Endothelial cell of umbilical vein (primary cell): ENCODE measurements at regions not wholly inside any gene's neighbourhood (a gene's known extent, or its start where the extent isn't known, plus 50 kb on each side); places are given as distances from the start of the nearest gene placed in this dataset.

ENCODE experiments used
- BruUV-seq: library from RNA; stranded (reverse); fragments of 400-500 nt; replicated peaks from 2 replicates; lab custom pipeline; 2021; lab: Mats Ljungman, UMichigan
- CTCF ChIA-PET: fragments of 300-600, 350-600 bp; sonication (Branson Sonifier 250); formaldehyde crosslinking; loops from one replicate; lab custom pipeline; 2021; ENCODE audit warnings: antibody characterized with exemption, inconsistent platforms; lab: Charles Lee
- POLR2A ChIA-PET: fragments of 300-600, 350-600 bp; sonication (Branson Sonifier 250); formaldehyde crosslinking; loops from one replicate; lab custom pipeline; 2021; ENCODE audit warnings: antibody characterized with exemption, inconsistent platforms; lab: Charles Lee
- DNase-seq: peaks from one replicate; pipeline ENCODE4 v3.0.0-alpha.2; 2011; ENCODE audit warnings: low read depth, low spot score
- FAIRE-seq: peaks from 2 replicates; lab custom pipeline; 2011; peaks lifted over from hg19 to GRCh38; lab: Jason Lieb, UNC
- H2AFZ ChIP-seq: 2 replicates; pipeline ENCODE4 v1.6.0; 2012; ENCODE audit warnings: low read depth, low read length, control low read depth, inconsistent platforms
- H3K27ac ChIP-seq: 2 replicates; pipeline ENCODE4 v1.5.1; 2011; ENCODE audit warnings: low read depth, mild to moderate bottlenecking, control low read depth, low read length, moderate library complexity; ENCODE audit not compliant: insufficient read depth
- H3K27me3 ChIP-seq, 2 experiments: 2 replicates each; pipeline versions ENCODE4 v1.6.0 to v1.6.1; 2011; ENCODE audit warnings: low read length in 2 of 2, mixed read lengths in 1 of 2; ENCODE audit not compliant: control insufficient read depth in 2 of 2, insufficient read depth in 2 of 2
- H3K36me3 ChIP-seq, 2 experiments: 2 replicates in 1 of 2; 3 replicates in 1 of 2; pipeline ENCODE4 v1.5.1; 2011; ENCODE audit warnings: low read length in 2 of 2, mild to moderate bottlenecking in 1 of 2, moderate library complexity in 1 of 2; ENCODE audit not compliant: control insufficient read depth in 2 of 2, insufficient read depth in 2 of 2; ENCODE audit errors: extremely low read depth in 1 of 2
- H3K4me1 ChIP-seq: 3 replicates; pipeline ENCODE4 v1.5.1; 2011; ENCODE audit warnings: mild to moderate bottlenecking, low read length; ENCODE audit not compliant: control insufficient read depth, insufficient read depth; ENCODE audit errors: extremely low read depth
- H3K4me2 ChIP-seq: 2 replicates; pipeline ENCODE4 v1.6.1; 2011; ENCODE audit warnings: low read length, control low read depth, mixed read lengths; ENCODE audit not compliant: insufficient read depth
- H3K4me3 ChIP-seq, 3 experiments: fragments of 200-600 bp in 1 of 3; sonication (generic), shearing (Covaris generic) in 1 of 3; replicated peaks in 1 of 3; 2 replicates each; pipeline ENCODE4 v1.5.1; 2011 to 2016; ENCODE audit warnings: control low read depth in 3 of 3, low read length in 3 of 3, mild to moderate bottlenecking in 2 of 3, inconsistent platforms in 1 of 3, low read depth in 1 of 3, moderate library complexity in 1 of 3; ENCODE audit not compliant: insufficient read depth in 1 of 3
- H3K79me2 ChIP-seq: 2 replicates; pipeline ENCODE4 v1.6.0; 2012; ENCODE audit warnings: low read length, inconsistent platforms; ENCODE audit not compliant: control insufficient read depth, insufficient read depth
- H3K9ac ChIP-seq: replicated peaks from 2 replicates; pipeline ENCODE3; 2011; ENCODE audit warnings: low read length, control low read depth; ENCODE audit not compliant: insufficient read depth; ENCODE audit errors: extremely low read depth
- H3K9me1 ChIP-seq: replicated peaks from 3 replicates; pipeline ENCODE4 v1.6.0; 2011; ENCODE audit warnings: mild to moderate bottlenecking, low read length; ENCODE audit not compliant: control insufficient read depth, insufficient read depth; ENCODE audit errors: extremely low read depth
- H3K9me3 ChIP-seq: replicated peaks from 2 replicates; pipeline ENCODE4 v1.5.1; 2012; ENCODE audit warnings: low read length, inconsistent platforms; ENCODE audit not compliant: control insufficient read depth, insufficient read depth
- H4K20me1 ChIP-seq: replicated peaks from 2 replicates; pipeline ENCODE3; 2011; ENCODE audit warnings: mild to moderate bottlenecking, low read length; ENCODE audit not compliant: control insufficient read depth, insufficient read depth; ENCODE audit errors: extremely low read depth
- EZH2 ChIP-seq: IDR thresholded peaks from 2 replicates; pipeline ENCODE4 v1.6.1; 2012; ENCODE audit warnings: borderline replicate concordance, low read depth, mild to moderate bottlenecking, moderate library complexity, low read length, inconsistent platforms; ENCODE audit not compliant: severe bottlenecking
- FOS ChIP-seq: IDR thresholded peaks from 2 replicates; pipeline ENCODE4 v1.6.1; 2011; ENCODE audit warnings: mild to moderate bottlenecking, low read length, moderate library complexity, borderline replicate concordance; ENCODE audit not compliant: insufficient read depth
- GATA2 ChIP-seq: IDR thresholded peaks from 2 replicates; pipeline ENCODE4 v1.7.0; 2011; ENCODE audit warnings: low read depth, mild to moderate bottlenecking, moderate library complexity, mixed read lengths, low read length; ENCODE audit not compliant: insufficient read length, insufficient read depth
- JUN ChIP-seq: IDR thresholded peaks from 2 replicates; pipeline ENCODE4 v1.6.1; 2011; ENCODE audit warnings: borderline replicate concordance, low read depth; ENCODE audit not compliant: insufficient read length, insufficient read depth
- MYC ChIP-seq: IDR thresholded peaks from one replicate; pipeline ENCODE4 v1.6.1; 2011; ENCODE audit warnings: mild to moderate bottlenecking, low read depth, low read length
- POLR2A ChIP-seq: IDR thresholded peaks from 2 replicates; pipeline ENCODE4 v1.6.1; 2012; ENCODE audit warnings: low read depth, mild to moderate bottlenecking, control low read depth, low read length
- POLR2AphosphoS5 ChIP-seq: IDR thresholded peaks from 2 replicates; pipeline ENCODE4 v1.6.1; 2012; ENCODE audit warnings: low read depth, mild to moderate bottlenecking, control low read depth, low read length, moderate library complexity; ENCODE audit not compliant: insufficient read depth
- dilution Hi-C: fragments of 300-500 bp; cut with MboI; formaldehyde crosslinking; loops from one replicate; pipeline ENCODE4 v1.15.0; 2019; ENCODE audit warnings: low sequenced_read_pairs; ENCODE audit not compliant: extremely low pct_ligation_motif_present
- intact Hi-C: fragments of 100-400 bp; cut with micrococcal nuclease; formaldehyde crosslinking; loops from one replicate; pipeline ENCODE4 v1.10.0; 2022
- TF ChIP-seq, protein P1 (sequence below): IDR thresholded peaks from 2 replicates; pipeline ENCODE4 v1.6.1; 2011; ENCODE audit not compliant: insufficient read depth, insufficient read length
- TF ChIP-seq, protein P2 (sequence below), 2 donors: IDR thresholded peaks; 1 replicate in 1 of 2; 2 replicates in 1 of 2; pipeline ENCODE4 v1.5.1; 2011; ENCODE audit warnings: low read length in 2 of 2, mild to moderate bottlenecking in 2 of 2, moderate library complexity in 2 of 2, control low read depth in 1 of 2, inconsistent platforms in 1 of 2, low read depth in 1 of 2; ENCODE audit not compliant: insufficient read depth in 1 of 2; ENCODE audit errors: extremely low read depth in 1 of 2

GRCh38 chr2:236944561-236944960 is 141.1 kb upstream of the COPS8 start:
- intact Hi-C loops (no loop called here), dilution Hi-C loops (no loop called here)
- H3K79me2 ChIP-seq: no peaks in the 10 kb centered on the region
- no peak overlapping the region for H2AFZ ChIP-seq
- H3K4me1 ChIP-seq: peaks cover 15% of the 10 kb centered on the region
- no TSS peak for BruUV-seq
- no peak overlapping the region for H3K9ac ChIP-seq
- CTCF ChIA-PET: interaction anchor here (1.0 kb wide), 1 partner anchor 68 kb away, joined by 3 read pairs; no protein-coding TSS in a partner anchor
- H3K9me3 ChIP-seq: no peaks in the 10 kb centered on the region
- no peak overlapping the region for H3K27ac ChIP-seq
- no peak overlapping the region for H3K4me2 ChIP-seq
- POLR2A ChIA-PET: no interaction called here
- H3K27me3 ChIP-seq: no peaks in the 10 kb centered on the region
- FAIRE-seq (no peak), DNase-seq (no peak)
- H3K9me1 ChIP-seq: no peaks in the 10 kb centered on the region
- no peaks in the 10 kb centered on the region for H3K36me3 ChIP-seq
- TF ChIP-seq, protein P1, sequence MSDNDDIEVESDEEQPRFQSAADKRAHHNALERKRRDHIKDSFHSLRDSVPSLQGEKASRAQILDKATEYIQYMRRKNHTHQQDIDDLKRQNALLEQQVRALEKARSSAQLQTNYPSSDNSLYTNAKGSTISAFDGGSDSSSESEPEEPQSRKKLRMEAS: no peak
- no peak for TF ChIP-seq POLR2A
- TF ChIP-seq, protein P2, sequence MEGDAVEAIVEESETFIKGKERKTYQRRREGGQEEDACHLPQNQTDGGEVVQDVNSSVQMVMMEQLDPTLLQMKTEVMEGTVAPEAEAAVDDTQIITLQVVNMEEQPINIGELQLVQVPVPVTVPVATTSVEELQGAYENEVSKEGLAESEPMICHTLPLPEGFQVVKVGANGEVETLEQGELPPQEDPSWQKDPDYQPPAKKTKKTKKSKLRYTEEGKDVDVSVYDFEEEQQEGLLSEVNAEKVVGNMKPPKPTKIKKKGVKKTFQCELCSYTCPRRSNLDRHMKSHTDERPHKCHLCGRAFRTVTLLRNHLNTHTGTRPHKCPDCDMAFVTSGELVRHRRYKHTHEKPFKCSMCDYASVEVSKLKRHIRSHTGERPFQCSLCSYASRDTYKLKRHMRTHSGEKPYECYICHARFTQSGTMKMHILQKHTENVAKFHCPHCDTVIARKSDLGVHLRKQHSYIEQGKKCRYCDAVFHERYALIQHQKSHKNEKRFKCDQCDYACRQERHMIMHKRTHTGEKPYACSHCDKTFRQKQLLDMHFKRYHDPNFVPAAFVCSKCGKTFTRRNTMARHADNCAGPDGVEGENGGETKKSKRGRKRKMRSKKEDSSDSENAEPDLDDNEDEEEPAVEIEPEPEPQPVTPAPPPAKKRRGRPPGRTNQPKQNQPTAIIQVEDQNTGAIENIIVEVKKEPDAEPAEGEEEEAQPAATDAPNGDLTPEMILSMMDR (IDR thresholded peaks at IDR 0.05; ENCODE audit: extremely low read depth in 1 of 2, insufficient read depth in 1 of 2, low read depth in 1 of 2, low read length in 2 of 2): no peak
- no peak for TF ChIP-seq GATA2
- no peak for TF ChIP-seq JUN
- no peak for TF ChIP-seq EZH2
- no peak for TF ChIP-seq MYC
- no peak for TF ChIP-seq POLR2AphosphoS5
- TF ChIP-seq FOS: no peak
- H3K4me3 ChIP-seq: no peak overlapping the region
- H4K20me1 ChIP-seq: no peaks in the 10 kb centered on the region
